DND-41 (cell line): ENCODE measurements at regions not wholly inside any gene's neighbourhood (a gene's known extent, or its start where the extent isn't known, plus 50 kb on each side); places are given as distances from the start of the nearest gene placed in this dataset.

Experiments used
- CTCF ChIP-seq: IDR thresholded peaks from 2 replicates; pipeline ENCODE4 v1.5.1; 2012; ENCODE audit warnings: borderline replicate concordance, low read length, moderate library complexity, mild to moderate bottlenecking; ENCODE audit not compliant: poor library complexity, severe bottlenecking; ENCODE audit errors: extremely low read depth
- EZH2 ChIP-seq: IDR thresholded peaks from 3 replicates; pipeline ENCODE4 v1.6.1; 2012; ENCODE audit warnings: borderline replicate concordance, low read depth, mild to moderate bottlenecking, moderate library complexity, low read length, inconsistent platforms; ENCODE audit not compliant: severe bottlenecking

- TF ChIP-seq EZH2 (no peak), CTCF (no peak)
These were observed 125.7 kb upstream of the HAAO start for GRCh38 chr2:42918041-42918440.
